ENCODE measurements at regions not wholly inside any gene's neighbourhood (a gene's known extent, or its start where the extent isn't known, plus 50 kb on each side); places are given as distances from the start of the nearest gene placed in this dataset.

DNA sequence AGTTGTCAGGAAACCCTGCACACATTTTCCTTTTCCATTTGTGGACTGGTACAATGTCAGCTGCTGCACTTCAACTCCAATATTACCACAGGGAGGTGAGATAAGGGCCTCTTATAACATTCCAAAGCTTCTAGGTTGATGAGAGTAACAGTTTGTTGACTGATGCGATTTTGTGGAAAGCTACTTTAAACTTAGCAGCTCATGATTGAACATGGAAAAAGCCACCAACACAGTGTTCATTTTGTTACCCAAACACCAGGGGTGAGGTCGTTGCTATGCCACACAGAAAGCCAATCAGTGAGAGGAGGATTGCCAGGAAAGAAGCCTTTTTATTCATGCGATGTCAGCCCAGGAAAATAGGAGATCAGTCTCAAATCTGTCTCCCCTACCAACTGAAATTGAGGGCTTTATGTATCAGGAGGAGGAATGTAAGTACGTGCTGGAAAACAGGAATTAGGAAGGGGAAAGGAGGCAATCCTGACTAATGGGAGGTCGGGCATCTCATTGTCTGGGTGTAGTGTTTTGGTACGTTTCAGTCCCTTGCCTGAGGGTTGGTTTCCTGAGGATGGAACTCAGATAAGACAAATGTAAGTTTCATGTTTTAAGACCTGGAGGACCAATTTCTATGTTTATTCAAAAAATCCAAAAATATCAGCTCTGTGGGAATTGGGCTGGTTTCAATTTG lies 92.7 kb upstream of the PLEKHA5 start:
- no peak overlapping the region for H3K9ac ChIP-seq (ENCODE audit: low read length)
- H3K27ac ChIP-seq (ENCODE audit: low read depth, low read length), result no peak overlapping the region
- no peaks in the 10 kb centered on the region for H3K36me3 ChIP-seq (ENCODE audit: insufficient read depth, low read length)
- no peaks in the 10 kb centered on the region for H3K27me3 ChIP-seq (ENCODE audit: control insufficient read depth in 1 of 2, insufficient read depth in 2 of 2, low read length in 2 of 2)
- H3K4me1 ChIP-seq (ENCODE audit: insufficient read depth, low read length), result no peaks in the 10 kb centered on the region
- no peak overlapping the region for H3K4me3 ChIP-seq (ENCODE audit: low read depth in 1 of 2, low read length in 2 of 2)
- H3K9me3 ChIP-seq (ENCODE audit: low read length), result no peaks in the 10 kb centered on the region

DNA sequence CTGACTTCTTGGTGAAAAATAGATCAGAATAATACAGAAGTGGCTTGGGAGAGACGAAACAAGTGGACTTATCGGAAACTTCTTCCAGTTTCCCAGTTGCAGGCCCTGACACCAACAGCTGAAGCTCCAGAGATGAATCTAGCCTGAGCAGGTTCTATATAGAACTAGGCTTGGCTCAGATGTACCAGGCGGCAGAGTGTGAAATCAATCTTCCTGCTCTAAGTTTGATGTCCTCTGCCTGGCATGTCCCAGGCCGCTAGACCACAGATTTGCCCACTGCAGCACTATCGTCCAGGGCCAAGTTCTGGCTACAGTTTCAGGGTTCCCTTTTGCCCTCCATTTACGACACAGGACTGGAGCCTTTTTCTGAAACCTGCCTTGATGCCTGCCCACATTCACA lies 91.3 kb upstream of the PLEKHA5 start:
- no peaks in the 10 kb centered on the region for H3K27me3 ChIP-seq (ENCODE audit: control insufficient read depth in 1 of 2, insufficient read depth in 2 of 2, low read length in 2 of 2)
- H3K4me3 ChIP-seq (ENCODE audit: low read depth in 1 of 2, low read length in 2 of 2), result no peak overlapping the region
- no peak overlapping the region for H3K9ac ChIP-seq (ENCODE audit: low read length)
- H3K4me1 ChIP-seq (ENCODE audit: insufficient read depth, low read length), result no peaks in the 10 kb centered on the region
- no peaks in the 10 kb centered on the region for H3K36me3 ChIP-seq (ENCODE audit: insufficient read depth, low read length)
- H3K9me3 ChIP-seq (ENCODE audit: low read length), result no peaks in the 10 kb centered on the region
- no peak overlapping the region for H3K27ac ChIP-seq (ENCODE audit: low read depth, low read length)

- H3K9ac ChIP-seq (ENCODE audit: low read length), result no peak overlapping the region
- H3K36me3 ChIP-seq (ENCODE audit: insufficient read depth, low read length), result no peaks in the 10 kb centered on the region
- H3K9me3 ChIP-seq (ENCODE audit: low read length), result no peaks in the 10 kb centered on the region
- no peak overlapping the region for H3K4me3 ChIP-seq (ENCODE audit: low read depth in 1 of 2, low read length in 2 of 2)
- H3K27ac ChIP-seq (ENCODE audit: low read depth, low read length), result no peak overlapping the region
- H3K27me3 ChIP-seq (ENCODE audit: control insufficient read depth in 1 of 2, insufficient read depth in 2 of 2, low read length in 2 of 2), result no peaks in the 10 kb centered on the region
- no peaks in the 10 kb centered on the region for H3K4me1 ChIP-seq (ENCODE audit: insufficient read depth, low read length)
Measured at GRCh38 chr12:19039515-19039914, 90.0 kb upstream of the PLEKHA5 start.

GRCh38 chr12:19042221-19042620 lies 87.3 kb upstream of the PLEKHA5 start:
- no peak overlapping the region for H3K9ac ChIP-seq (ENCODE audit: low read length)
- no peaks in the 10 kb centered on the region for H3K36me3 ChIP-seq (ENCODE audit: insufficient read depth, low read length)
- H3K4me3 ChIP-seq (ENCODE audit: low read depth in 1 of 2, low read length in 2 of 2), result no peak overlapping the region
- H3K27me3 ChIP-seq (ENCODE audit: control insufficient read depth in 1 of 2, insufficient read depth in 2 of 2, low read length in 2 of 2), result no peaks in the 10 kb centered on the region
- H3K27ac ChIP-seq (ENCODE audit: low read depth, low read length), result no peak overlapping the region
- H3K4me1 ChIP-seq (ENCODE audit: insufficient read depth, low read length), result no peaks in the 10 kb centered on the region
- H3K9me3 ChIP-seq (ENCODE audit: low read length), result no peaks in the 10 kb centered on the region

- Histone ChIP-seq H3K27me3 (ENCODE audit: control insufficient read depth in 1 of 2, insufficient read depth in 2 of 2, low read length in 2 of 2) (no peaks in the 10 kb centered on the region), H3K36me3 (ENCODE audit: insufficient read depth, low read length) (no peaks in the 10 kb centered on the region), H3K4me1 (ENCODE audit: insufficient read depth, low read length) (no peaks in the 10 kb centered on the region), H3K9ac (ENCODE audit: low read length) (no peak overlapping the region), H3K9me3 (ENCODE audit: low read length) (no peaks in the 10 kb centered on the region), H3K27ac (ENCODE audit: low read depth, low read length) (no peak overlapping the region), H3K4me3 (ENCODE audit: low read depth in 1 of 2, low read length in 2 of 2) (no peak overlapping the region)
Measured at GRCh38 chr12:19044430-19044829, 85.1 kb upstream of the PLEKHA5 start.

GRCh38 chr12:19044891-19045290 lies 84.6 kb upstream of the PLEKHA5 start:
- Histone ChIP-seq H3K9me3 (ENCODE audit: low read length) (no peaks in the 10 kb centered on the region), H3K36me3 (ENCODE audit: insufficient read depth, low read length) (no peaks in the 10 kb centered on the region), H3K4me3 (ENCODE audit: low read depth in 1 of 2, low read length in 2 of 2) (no peak overlapping the region), H3K27me3 (ENCODE audit: control insufficient read depth in 1 of 2, insufficient read depth in 2 of 2, low read length in 2 of 2) (no peaks in the 10 kb centered on the region), H3K4me1 (ENCODE audit: insufficient read depth, low read length) (no peaks in the 10 kb centered on the region), H3K27ac (ENCODE audit: low read depth, low read length) (no peak overlapping the region), H3K9ac (ENCODE audit: low read length) (no peak overlapping the region)

GRCh38 chr12:19045426-19045825 lies 84.1 kb upstream of the PLEKHA5 start:
- H3K9ac ChIP-seq (ENCODE audit: low read length), result no peak overlapping the region
- no peaks in the 10 kb centered on the region for H3K27me3 ChIP-seq (ENCODE audit: control insufficient read depth in 1 of 2, insufficient read depth in 2 of 2, low read length in 2 of 2)
- no peaks in the 10 kb centered on the region for H3K9me3 ChIP-seq (ENCODE audit: low read length)
- no peak overlapping the region for H3K27ac ChIP-seq (ENCODE audit: low read depth, low read length)
- H3K4me3 ChIP-seq (ENCODE audit: low read depth in 1 of 2, low read length in 2 of 2), result no peak overlapping the region
- H3K36me3 ChIP-seq (ENCODE audit: insufficient read depth, low read length), result no peaks in the 10 kb centered on the region
- no peaks in the 10 kb centered on the region for H3K4me1 ChIP-seq (ENCODE audit: insufficient read depth, low read length)

DNA sequence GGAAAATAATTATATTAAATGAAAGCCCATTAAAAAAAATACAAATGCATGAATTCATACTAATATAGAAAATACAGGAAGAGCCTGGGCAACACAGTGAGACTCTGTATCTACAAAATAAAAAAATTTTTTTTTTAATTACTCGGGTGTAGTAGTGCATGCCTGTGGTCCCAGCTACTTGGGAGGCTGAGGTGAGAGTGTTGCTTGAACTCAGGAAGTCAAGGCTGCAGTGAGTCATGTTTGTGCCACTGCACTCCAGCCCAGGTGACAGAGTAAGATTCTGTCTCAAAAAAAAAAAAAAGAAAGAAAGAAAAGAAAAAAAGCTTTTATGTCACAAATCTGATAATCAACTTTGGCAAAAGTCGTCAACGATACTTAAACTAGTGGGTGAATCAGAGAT lies 80.6 kb upstream of the PLEKHA5 start:
- no peak overlapping the region for H3K27ac ChIP-seq (ENCODE audit: low read depth, low read length)
- no peaks in the 10 kb centered on the region for H3K27me3 ChIP-seq (ENCODE audit: control insufficient read depth in 1 of 2, insufficient read depth in 2 of 2, low read length in 2 of 2)
- no peaks in the 10 kb centered on the region for H3K4me1 ChIP-seq (ENCODE audit: insufficient read depth, low read length)
- H3K36me3 ChIP-seq (ENCODE audit: insufficient read depth, low read length), result no peaks in the 10 kb centered on the region
- no peak overlapping the region for H3K4me3 ChIP-seq (ENCODE audit: low read depth in 1 of 2, low read length in 2 of 2)
- H3K9ac ChIP-seq (ENCODE audit: low read length), result no peak overlapping the region
- H3K9me3 ChIP-seq (ENCODE audit: low read length), result no peaks in the 10 kb centered on the region

- no peaks in the 10 kb centered on the region for H3K9me3 ChIP-seq (ENCODE audit: low read length)
- H3K4me3 ChIP-seq (ENCODE audit: low read depth in 1 of 2, low read length in 2 of 2), result no peak overlapping the region
- no peaks in the 10 kb centered on the region for H3K27me3 ChIP-seq (ENCODE audit: control insufficient read depth in 1 of 2, insufficient read depth in 2 of 2, low read length in 2 of 2)
- H3K4me1 ChIP-seq (ENCODE audit: insufficient read depth, low read length), result no peaks in the 10 kb centered on the region
- H3K27ac ChIP-seq (ENCODE audit: low read depth, low read length), result no peak overlapping the region
- H3K36me3 ChIP-seq (ENCODE audit: insufficient read depth, low read length), result no peaks in the 10 kb centered on the region
- no peak overlapping the region for H3K9ac ChIP-seq (ENCODE audit: low read length)
Measured at GRCh38 chr12:19052689-19053088, 76.8 kb upstream of the PLEKHA5 start.

DNA sequence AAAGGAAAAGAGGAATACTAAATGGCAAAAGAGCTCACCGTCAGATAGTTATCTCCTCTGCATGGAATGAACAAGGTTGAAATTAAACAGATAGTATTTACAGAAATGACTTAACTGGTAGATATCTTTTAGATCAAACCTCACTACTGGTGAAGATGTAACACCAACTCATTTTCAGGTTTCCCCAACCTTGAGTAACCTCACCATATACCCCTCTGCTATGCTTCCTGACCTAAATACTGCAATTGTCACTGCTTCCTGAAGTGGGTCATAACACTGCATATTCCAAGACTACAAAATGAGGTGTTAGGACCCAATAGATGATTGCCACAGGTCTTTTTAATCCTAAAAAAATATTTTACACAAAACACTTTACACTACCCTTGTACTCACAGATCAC lies 76.3 kb upstream of the PLEKHA5 start:
- H3K36me3 ChIP-seq (ENCODE audit: insufficient read depth, low read length), result no peaks in the 10 kb centered on the region
- H3K9ac ChIP-seq (ENCODE audit: low read length), result no peak overlapping the region
- H3K27ac ChIP-seq (ENCODE audit: low read depth, low read length), result no peak overlapping the region
- H3K9me3 ChIP-seq (ENCODE audit: low read length), result no peaks in the 10 kb centered on the region
- H3K27me3 ChIP-seq (ENCODE audit: control insufficient read depth in 1 of 2, insufficient read depth in 2 of 2, low read length in 2 of 2), result no peaks in the 10 kb centered on the region
- no peak overlapping the region for H3K4me3 ChIP-seq (ENCODE audit: low read depth in 1 of 2, low read length in 2 of 2)
- H3K4me1 ChIP-seq (ENCODE audit: insufficient read depth, low read length), result no peaks in the 10 kb centered on the region

GRCh38 chr12:19054035-19054434 lies 75.5 kb upstream of the PLEKHA5 start:
- Histone ChIP-seq H3K4me1 (ENCODE audit: insufficient read depth, low read length) (no peaks in the 10 kb centered on the region), H3K9me3 (ENCODE audit: low read length) (no peaks in the 10 kb centered on the region), H3K4me3 (ENCODE audit: low read depth in 1 of 2, low read length in 2 of 2) (no peak overlapping the region), H3K27ac (ENCODE audit: low read depth, low read length) (no peak overlapping the region), H3K36me3 (ENCODE audit: insufficient read depth, low read length) (no peaks in the 10 kb centered on the region), H3K9ac (ENCODE audit: low read length) (no peak overlapping the region), H3K27me3 (ENCODE audit: control insufficient read depth in 1 of 2, insufficient read depth in 2 of 2, low read length in 2 of 2) (no peaks in the 10 kb centered on the region)

DNA sequence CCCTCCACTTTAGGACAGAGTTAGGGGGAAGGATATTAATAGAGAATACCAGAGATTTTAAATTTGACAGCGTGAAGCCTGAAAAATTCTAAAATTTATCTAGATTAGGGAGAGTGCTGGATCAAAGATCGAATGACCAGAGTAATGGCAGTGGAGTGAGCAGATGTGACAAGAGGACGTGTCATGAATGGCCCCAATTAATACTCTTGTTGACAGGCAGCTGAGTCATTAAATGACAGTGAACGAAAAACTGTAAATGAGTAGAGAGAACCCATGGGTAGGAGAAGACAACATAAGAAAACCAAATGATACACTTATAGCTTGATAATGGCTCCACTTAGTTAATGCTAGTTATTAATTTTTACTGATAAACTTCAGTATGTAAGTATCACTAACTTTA lies 73.9 kb upstream of the PLEKHA5 start:
- Histone ChIP-seq H3K9ac (ENCODE audit: low read length) (no peak overlapping the region), H3K36me3 (ENCODE audit: insufficient read depth, low read length) (no peaks in the 10 kb centered on the region), H3K4me3 (ENCODE audit: low read depth in 1 of 2, low read length in 2 of 2) (no peak overlapping the region), H3K27ac (ENCODE audit: low read depth, low read length) (no peak overlapping the region), H3K4me1 (ENCODE audit: insufficient read depth, low read length) (no peaks in the 10 kb centered on the region), H3K9me3 (ENCODE audit: low read length) (no peaks in the 10 kb centered on the region), H3K27me3 (ENCODE audit: control insufficient read depth in 1 of 2, insufficient read depth in 2 of 2, low read length in 2 of 2) (no peaks in the 10 kb centered on the region)

Data from muscle layer of colon (tissue), 2 donors.